Activated CD4-positive, alpha-beta T cell treated with anti-CD3 and anti-CD28 coated beads, Interleukin-2, amount 50 U/mL, for 16 hours (primary cell): ENCODE measurements at regions not wholly inside any gene's neighbourhood (a gene's known extent, or its start where the extent isn't known, plus 50 kb on each side); places are given as distances from the start of the nearest gene placed in this dataset.

Source experiments
- DNase-seq: peaks from one replicate; pipeline ENCODE4 v3.0.0-alpha.2; 2020

DNA sequence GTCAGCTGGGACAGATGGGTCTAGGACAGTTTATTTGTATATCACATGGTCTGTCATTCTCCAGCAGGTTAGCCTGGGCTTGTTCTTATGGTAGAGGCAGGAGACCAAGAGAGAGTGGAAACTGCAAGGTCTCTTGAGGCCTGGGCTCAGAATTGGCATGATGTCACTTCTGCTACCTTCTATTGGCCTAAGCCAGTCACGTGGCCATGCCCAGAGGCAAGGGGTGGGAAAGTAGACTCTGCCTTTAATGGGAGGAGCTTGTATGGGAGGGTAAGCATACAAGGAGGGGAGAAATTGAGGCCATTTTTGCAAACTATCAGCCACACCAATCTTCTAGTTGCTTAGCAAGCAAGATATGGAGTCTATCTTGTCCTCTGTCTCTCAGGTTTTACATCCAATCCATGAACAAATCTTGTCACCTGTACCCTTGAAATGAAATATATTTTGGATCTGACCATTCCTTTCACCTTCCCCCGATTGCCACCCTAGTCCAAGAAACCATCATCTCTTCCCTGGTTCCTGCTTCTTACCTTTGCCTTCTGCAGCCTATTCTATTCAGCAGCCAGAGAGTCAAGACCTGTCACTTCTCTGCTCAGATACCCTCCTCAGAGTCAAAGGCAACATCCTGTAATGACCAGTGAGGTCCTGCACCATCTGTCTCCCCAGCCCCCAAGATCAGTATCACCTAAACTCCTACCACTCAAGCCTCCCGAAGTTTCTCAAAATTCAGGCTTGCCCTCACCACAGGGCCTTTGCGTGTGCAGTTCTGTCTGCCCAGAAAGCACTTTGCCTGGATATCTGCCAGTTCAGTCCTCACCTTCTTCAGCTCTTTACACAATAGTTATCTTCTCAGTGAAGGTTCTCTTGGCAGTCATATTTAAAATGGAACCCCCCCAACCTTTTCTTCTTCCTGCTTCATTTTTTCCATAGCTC lies 240.0 kb downstream of the LOXHD1 start:
- DNase-seq = peak; percentile 18

DNA sequence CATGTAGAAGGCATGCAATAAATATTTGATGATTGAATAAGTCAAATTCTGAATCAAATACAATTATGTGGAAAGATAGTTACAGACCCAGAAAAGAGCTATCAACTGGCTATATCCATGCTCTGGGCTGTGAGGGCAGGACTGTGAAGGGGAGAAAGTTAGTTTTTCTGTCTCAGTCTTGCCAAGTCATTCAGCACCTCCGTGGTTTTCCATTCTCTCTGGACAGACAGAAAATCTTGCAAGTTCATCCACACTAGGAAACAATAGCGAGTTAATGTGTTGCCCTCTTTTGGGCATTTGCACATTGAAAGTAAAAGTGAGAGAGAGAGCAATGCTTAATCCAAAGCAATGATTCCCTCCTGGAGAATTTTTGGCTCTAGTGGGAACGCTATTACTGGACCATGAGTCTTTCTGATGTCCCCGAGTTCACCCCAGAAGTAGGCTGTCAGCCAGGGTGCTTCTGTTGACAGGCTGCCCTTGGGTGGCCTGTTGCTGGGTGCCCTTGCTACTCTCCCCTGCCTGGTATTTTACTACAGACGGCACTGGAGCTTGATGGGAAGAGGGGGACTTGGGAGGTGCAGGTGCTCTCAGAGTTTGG lies 238.3 kb downstream of the LOXHD1 start:
- no peak for DNase-seq

DNA sequence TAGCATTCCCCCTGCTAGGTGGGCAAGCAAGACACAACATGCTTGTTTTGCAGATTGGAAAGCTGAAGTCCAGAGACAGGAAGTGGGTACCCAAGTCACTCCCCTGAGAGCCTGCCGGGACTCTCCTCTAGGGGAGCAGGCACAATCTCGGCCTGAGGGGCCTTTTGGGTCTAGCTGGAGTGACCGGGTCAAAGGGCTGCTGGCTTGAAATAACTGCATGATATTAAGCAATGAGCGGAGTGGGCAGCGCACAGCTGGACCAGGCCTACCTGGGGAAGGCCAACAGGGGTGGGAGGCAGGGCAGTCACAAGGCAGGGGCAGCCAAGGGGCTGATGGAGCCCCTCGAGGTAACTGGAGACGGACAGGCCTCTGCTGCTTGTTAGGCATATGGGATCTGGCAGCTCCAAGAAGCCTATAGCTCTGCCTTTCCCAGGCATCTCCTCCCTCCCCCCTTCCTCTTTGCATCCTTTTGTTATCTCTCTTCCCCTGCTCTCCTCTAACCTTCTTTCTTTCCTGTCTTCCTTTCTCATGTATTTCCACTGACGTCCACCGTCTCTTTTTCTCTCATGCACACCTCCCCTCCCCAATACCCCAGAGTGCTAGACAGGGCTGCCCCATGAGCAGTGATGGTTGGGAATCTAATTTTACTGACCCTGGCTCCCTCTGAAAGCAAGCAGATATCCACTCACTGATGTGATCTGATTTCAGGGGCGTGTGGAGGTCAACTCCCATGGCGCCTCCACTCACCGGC lies 237.5 kb downstream of the LOXHD1 start:
- no peak for DNase-seq

DNA sequence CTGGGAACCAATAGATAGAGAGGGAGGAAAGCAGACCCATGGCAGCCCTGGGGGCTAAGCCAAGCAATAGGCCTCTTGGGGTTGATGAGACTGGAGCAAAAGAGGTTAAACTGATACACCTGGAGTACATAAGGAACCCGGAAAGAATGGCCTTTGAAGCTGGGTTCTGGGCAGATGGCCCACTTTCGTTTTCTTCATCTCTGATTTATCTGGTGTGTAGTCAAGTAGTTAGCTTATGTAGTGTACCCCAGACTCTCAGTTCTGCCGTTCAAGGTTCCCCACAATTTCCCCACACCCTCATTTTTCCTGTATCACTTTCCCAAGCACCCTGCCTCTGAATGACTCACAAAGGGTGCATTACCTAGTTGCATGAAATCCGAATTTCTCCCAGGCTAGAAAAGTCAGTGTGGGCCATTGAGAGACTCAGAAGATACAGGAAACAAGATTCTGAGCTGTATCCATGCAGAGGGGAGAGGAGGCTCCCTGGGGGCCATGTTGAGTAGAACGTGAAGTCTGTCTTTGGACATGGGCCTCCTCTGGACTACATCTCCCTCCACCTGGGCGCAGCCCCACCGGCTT lies 235.0 kb downstream of the LOXHD1 start:
- DNase-seq = no peak

DNA sequence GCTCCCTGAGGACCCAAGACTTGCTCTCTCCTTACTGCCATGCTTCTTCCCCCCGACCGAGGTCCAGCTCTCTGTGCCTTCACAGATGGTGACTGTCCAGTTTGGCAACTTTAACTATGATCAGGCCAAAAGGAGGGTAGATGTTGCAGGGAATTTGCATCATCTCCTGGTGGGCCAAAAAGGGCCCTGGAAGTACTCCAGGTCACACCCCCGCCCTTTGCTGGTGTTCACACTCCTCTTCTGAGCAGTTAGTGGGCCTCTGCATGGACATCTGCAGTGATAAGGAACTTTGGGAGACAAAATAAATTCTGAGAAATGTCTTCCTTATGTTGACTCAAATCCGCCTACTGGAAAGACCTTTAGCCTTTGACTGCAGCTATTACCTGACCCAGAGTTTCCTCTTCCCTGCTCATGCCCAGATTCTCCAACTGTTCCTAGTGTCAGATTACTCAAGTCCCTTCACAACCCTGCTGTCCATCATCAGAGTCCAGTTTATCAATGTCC lies 234.4 kb downstream of the LOXHD1 start:
- DNase-seq = no peak

DNA sequence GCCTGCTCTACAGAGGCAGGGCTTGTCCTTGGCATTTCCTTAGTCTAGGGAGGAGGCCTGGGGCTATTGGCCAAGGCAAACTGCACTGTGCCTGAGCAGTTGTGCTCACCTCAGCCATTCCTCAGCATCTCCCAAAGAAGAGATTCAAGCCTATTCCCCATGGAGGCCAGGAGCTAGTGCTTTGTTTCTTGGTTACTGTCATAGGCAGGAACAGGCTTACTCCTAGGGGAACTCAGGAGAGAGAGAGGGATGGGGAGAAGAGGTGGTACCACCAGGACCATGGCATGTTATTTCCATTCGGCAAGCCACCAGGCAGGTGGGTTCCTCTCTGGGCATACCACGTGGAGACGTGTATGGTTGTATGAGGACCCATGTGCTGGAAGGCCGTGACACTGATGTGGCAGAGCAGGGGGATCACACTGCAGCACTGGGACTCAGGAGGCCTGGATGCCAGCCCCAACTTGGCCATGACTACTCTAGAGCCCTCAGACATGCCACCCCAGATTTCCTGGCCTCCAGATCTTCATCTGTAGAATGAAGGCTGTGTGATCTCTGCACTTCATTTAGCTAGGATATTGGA lies 233.7 kb downstream of the LOXHD1 start:
- DNase-seq = no peak

DNA sequence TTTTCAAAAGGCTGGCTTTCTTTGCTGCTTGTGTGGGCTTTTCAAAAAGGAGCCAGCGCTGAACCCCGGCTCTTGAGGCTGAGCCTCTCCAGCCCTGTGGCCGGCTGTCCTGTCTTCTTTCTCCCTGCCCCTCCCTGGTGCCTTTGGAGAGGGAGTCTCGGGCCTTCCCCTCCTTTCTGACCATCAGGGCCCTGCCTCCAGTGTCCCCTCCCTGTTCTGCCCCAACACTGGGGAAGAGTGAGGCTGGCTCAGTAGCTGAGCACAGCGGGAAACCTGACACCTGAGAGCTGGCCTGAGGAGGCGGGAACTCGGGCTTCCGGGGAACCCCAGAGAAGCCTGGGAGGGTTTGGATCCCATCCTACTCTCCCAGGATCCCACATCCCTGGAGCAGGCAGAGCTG lies 232.1 kb downstream of the LOXHD1 start:
- DNase-seq = no peak

DNA sequence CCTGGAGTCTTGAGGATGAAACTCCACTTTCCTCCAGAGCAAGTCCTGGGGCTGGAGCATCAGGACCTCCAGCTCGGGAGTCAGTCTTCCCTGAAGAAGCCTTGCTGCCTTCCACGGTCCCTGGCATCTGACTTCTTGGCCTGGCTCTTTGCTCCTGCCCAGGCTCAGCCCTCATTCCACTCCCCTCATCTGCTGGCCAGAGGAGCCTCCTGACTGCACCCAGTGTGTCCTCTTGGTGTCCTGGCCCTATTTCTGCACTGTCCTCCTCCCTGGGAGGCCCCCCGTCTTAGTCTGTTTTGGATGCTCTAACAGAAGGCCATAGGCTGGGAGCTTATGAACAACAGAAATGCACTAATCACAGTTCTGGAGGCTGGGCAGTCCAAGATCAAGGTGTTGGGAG lies 231.5 kb downstream of the LOXHD1 start:
- no peak for DNase-seq

DNA sequence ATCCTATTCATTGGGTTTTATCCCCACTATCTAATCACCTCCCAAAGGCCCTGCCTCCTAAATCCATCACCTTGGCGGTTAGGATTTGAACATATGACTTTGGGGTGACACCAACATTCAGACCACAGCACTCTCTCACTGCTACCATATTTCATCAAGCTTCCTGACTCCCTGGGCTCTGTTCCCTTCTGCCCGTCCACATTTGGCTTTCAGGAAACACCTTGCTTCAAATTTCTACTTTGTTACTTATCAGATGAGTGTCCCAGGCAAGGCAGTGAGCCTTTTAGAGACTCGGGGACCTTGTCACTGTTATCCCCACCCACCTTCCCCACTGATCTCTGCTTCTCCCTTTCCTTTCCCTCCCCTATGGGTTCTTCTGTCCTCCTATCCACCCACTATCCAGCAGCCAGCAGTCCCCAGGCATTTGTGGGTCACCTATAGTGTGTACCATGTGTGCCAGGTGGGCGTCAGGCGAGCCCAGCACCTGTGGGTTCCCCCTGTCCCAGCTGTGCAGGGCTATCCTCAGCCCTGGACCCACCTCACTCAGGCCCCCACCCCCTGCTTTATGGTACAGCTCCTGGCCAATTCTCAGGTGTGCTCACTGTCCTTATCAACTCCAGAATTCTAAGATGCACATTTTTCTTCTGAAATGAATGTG lies 230.9 kb downstream of the LOXHD1 start:
- no peak for DNase-seq

DNA sequence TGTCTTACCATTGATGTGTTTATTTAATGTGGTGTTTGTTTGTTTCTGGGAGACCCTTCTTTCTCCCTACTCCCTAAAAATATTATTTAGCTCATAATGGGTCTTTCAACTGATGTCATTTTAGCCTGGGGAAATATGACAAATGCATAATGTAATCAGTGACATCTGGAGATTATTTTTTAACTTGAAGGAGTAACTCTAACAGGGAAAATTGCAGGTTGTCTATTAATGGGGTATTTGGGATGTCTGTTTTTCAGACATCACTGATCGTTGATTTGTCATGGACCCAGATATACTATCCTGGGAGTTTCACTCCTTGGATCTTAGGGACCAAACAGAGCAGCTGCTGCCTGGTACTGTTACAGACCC lies 230.4 kb downstream of the LOXHD1 start:
- DNase-seq = no peak
